Right renal cortex interstitium (tissue), 3 donors: ENCODE measurements at regions not wholly inside any gene's neighbourhood (a gene's known extent, or its start where the extent isn't known, plus 50 kb on each side); places are given as distances from the start of the nearest gene placed in this dataset.

Experiments
- DNase-seq, 3 donors: peaks; one replicate each; pipeline ENCODE4 v3.0.0-alpha.2; 2013; ENCODE audit warnings: low read depth in 3 of 3, low spot score in 2 of 3

- DNase-seq: no peak
Measured at GRCh38 chr3:78398401-78398800, 1358.5 kb downstream of the ROBO2 start.

- DNase-seq: no peak
Measured at GRCh38 chr3:78402720-78403119, 1362.8 kb downstream of the ROBO2 start.

- no peak for DNase-seq
Measured at GRCh38 chr3:78405745-78406144, 1362.1 kb downstream of the ROBO1 start.

- no peak for DNase-seq
Measured at GRCh38 chr3:78406396-78406795, 1361.4 kb downstream of the ROBO1 start.

GRCh38 chr3:78410077-78410476 lies 1357.7 kb downstream of the ROBO1 start:
- no peak for DNase-seq

GRCh38 chr3:78414261-78414660 lies 1353.5 kb downstream of the ROBO1 start:
- DNase-seq: no peak

GRCh38 chr3:78420611-78421010 lies 1347.2 kb downstream of the ROBO1 start:
- no peak for DNase-seq

GRCh38 chr3:78421247-78421966 lies 1346.4 kb downstream of the ROBO1 start:
- DNase-seq: no peak

GRCh38 chr3:78424656-78425055 lies 1343.1 kb downstream of the ROBO1 start:
- DNase-seq: no peak

GRCh38 chr3:78426454-78426853 lies 1341.3 kb downstream of the ROBO1 start:
- no peak for DNase-seq

- no peak for DNase-seq
Measured at GRCh38 chr3:78427303-78427702, 1340.5 kb downstream of the ROBO1 start.

- no peak for DNase-seq
Measured at GRCh38 chr3:78430741-78431140, 1337.1 kb downstream of the ROBO1 start.

- DNase-seq: no peak
Measured at GRCh38 chr3:78434801-78435200, 1333.0 kb downstream of the ROBO1 start.

GRCh38 chr3:78455166-78455565 lies 1312.6 kb downstream of the ROBO1 start:
- no peak for DNase-seq

GRCh38 chr3:78455712-78456433 lies 1311.9 kb downstream of the ROBO1 start:
- no peak for DNase-seq

GRCh38 chr3:78459796-78460195 lies 1308.0 kb downstream of the ROBO1 start:
- no peak for DNase-seq

GRCh38 chr3:78462021-78462420 lies 1305.8 kb downstream of the ROBO1 start:
- DNase-seq: no peak

GRCh38 chr3:78476076-78476475 lies 1291.7 kb downstream of the ROBO1 start:
- DNase-seq: no peak

- DNase-seq: no peak
Measured at GRCh38 chr3:78481050-78481449, 1286.7 kb downstream of the ROBO1 start.

GRCh38 chr3:78483090-78483489 lies 1284.7 kb downstream of the ROBO1 start:
- DNase-seq: no peak

- DNase-seq: no peak
Measured at GRCh38 chr3:78494851-78495250, 1272.9 kb downstream of the ROBO1 start.

- DNase-seq: no peak
Measured at GRCh38 chr3:78495301-78495700, 1272.5 kb downstream of the ROBO1 start.
